Activated CD8-positive, alpha-beta T cell treated with anti-CD3 and anti-CD28 coated beads for 36 hours (primary cell): ENCODE measurements at regions not wholly inside any gene's neighbourhood (a gene's known extent, or its start where the extent isn't known, plus 50 kb on each side); places are given as distances from the start of the nearest gene placed in this dataset.

ENCODE experiments used
- ATAC-seq: fragments of 200-7000 bp; cut with Tn5 transposase; one replicate; pipeline ENCODE4 v1.10.0; 2021; ENCODE audit warnings: mild to moderate bottlenecking, moderate library complexity
- CTCF ChIA-PET: fragments of 350-600 bp; sonication (Branson Sonifier 250); formaldehyde crosslinking; loops from one replicate; lab custom pipeline; 2021; ENCODE audit warnings: antibody characterized with exemption; lab: Charles Lee
- POLR2A ChIA-PET: fragments of 350-600 bp; sonication (Branson Sonifier 250); formaldehyde crosslinking; loops from one replicate; lab custom pipeline; 2021; ENCODE audit warnings: antibody characterized with exemption; lab: Charles Lee
- DNase-seq: peaks from one replicate; pipeline ENCODE4 v3.0.0-alpha.2; 2020
- H3K27ac Mint-ChIP-seq: one replicate; pipeline ENCODE4 v1.8.0; 2021; ENCODE audit warnings: mild to moderate bottlenecking, mixed read lengths
- H3K27me3 Mint-ChIP-seq: one replicate; pipeline ENCODE4 v1.8.0; 2021; ENCODE audit warnings: mixed read lengths
- H3K36me3 Mint-ChIP-seq: one replicate; pipeline ENCODE4 v1.8.0; 2021; ENCODE audit warnings: low read depth, mixed read lengths
- H3K4me1 Mint-ChIP-seq: one replicate; pipeline ENCODE4 v1.8.0; 2021; ENCODE audit warnings: low read depth, mixed read lengths
- H3K4me3 Mint-ChIP-seq: one replicate; pipeline ENCODE4 v1.8.0; 2021; ENCODE audit warnings: mild to moderate bottlenecking, moderate library complexity, mixed read lengths
- H3K9me3 Mint-ChIP-seq: one replicate; pipeline ENCODE4 v1.8.0; 2021; ENCODE audit warnings: mixed read lengths
- CTCF ChIP-seq: fragments of 200-600 bp; IDR thresholded peaks from one replicate; pipeline ENCODE4 v1.8.0; 2022; ENCODE audit warnings: antibody characterized with exemption, mild to moderate bottlenecking
- intact Hi-C: fragments of 100-400 bp; cut with micrococcal nuclease; formaldehyde crosslinking; loops from one replicate; pipeline ENCODE4 v1.10.0; 2022

- ATAC-seq: no peak
- Mint-ChIP-seq H3K36me3 (no peaks in the 10 kb centered on the region), H3K27me3 (no peaks in the 10 kb centered on the region), H3K4me3 (no peak overlapping the region), H3K4me1 (peaks cover 7% of the 10 kb centered on the region), H3K27ac (no peak overlapping the region), H3K9me3 (no peaks in the 10 kb centered on the region)
- intact Hi-C loops: no loop called here
- no peak for DNase-seq
- no peak for TF ChIP-seq CTCF
- POLR2A ChIA-PET: no interaction called here
- CTCF ChIA-PET: no interaction called here
These were observed 69.6 kb upstream of the MACF1 start for GRCh38 chr1:39134768-39135333.

- ChIA-PET CTCF (interaction anchor here (1.0 kb wide), 1 partner anchor 54 kb away, joined by 3 read pairs; no protein-coding TSS in a partner anchor), POLR2A (no interaction called here)
- no peak for TF ChIP-seq CTCF
- H3K36me3 Mint-ChIP-seq: no peaks in the 10 kb centered on the region
- peaks cover 5% of the 10 kb centered on the region for H3K4me1 Mint-ChIP-seq
- no peak overlapping the region for H3K4me3 Mint-ChIP-seq
- H3K27ac Mint-ChIP-seq: no peak overlapping the region
- H3K9me3 Mint-ChIP-seq: no peaks in the 10 kb centered on the region
- no peaks in the 10 kb centered on the region for H3K27me3 Mint-ChIP-seq
- DNase-seq (no peak), ATAC-seq (no peak)
- intact Hi-C loops: no loop called here
These were observed 67.9 kb upstream of the MACF1 start for GRCh38 chr1:39136638-39137037.

GRCh38 chr1:39139723-39140360 is 64.7 kb upstream of the MACF1 start:
- no peak overlapping the region for H3K27ac Mint-ChIP-seq
- H3K4me1 Mint-ChIP-seq: peaks cover 6% of the 10 kb centered on the region
- TF ChIP-seq CTCF: no peak
- ATAC-seq (no peak), DNase-seq (no peak)
- no peaks in the 10 kb centered on the region for H3K9me3 Mint-ChIP-seq
- H3K4me3 Mint-ChIP-seq: no peak overlapping the region
- intact Hi-C loops: no loop called here
- ChIA-PET POLR2A (interaction anchor here (0.7 kb wide), 1 partner anchor 914 kb away, joined by 3 read pairs; no protein-coding TSS in a partner anchor), CTCF (interaction anchor here (0.9 to 1.6 kb wide), 4 partner anchors 30 to 91 kb away, joined by 3 to 4 read pairs (median 4); no protein-coding TSS in a partner anchor)
- H3K27me3 Mint-ChIP-seq: no peaks in the 10 kb centered on the region
- no peaks in the 10 kb centered on the region for H3K36me3 Mint-ChIP-seq

- Mint-ChIP-seq H3K9me3 (no peaks in the 10 kb centered on the region), H3K4me1 (peaks cover 6% of the 10 kb centered on the region), H3K4me3 (no peak overlapping the region), H3K27me3 (no peaks in the 10 kb centered on the region), H3K27ac (no peak overlapping the region), H3K36me3 (no peaks in the 10 kb centered on the region)
- intact Hi-C loops: no loop called here
- no peak for ATAC-seq
- TF ChIP-seq CTCF: no peak
- ChIA-PET POLR2A (interaction anchor here (0.6 to 1.2 kb wide), 2 partner anchors 9 to 15 kb away, joined by 3 to 4 read pairs; no protein-coding TSS in a partner anchor), CTCF (interaction anchor here (1.3 to 1.8 kb wide), 3 partner anchors 13 to 43 kb away, joined by 4 to 6 read pairs (median 5); no protein-coding TSS in a partner anchor)
- no peak for DNase-seq
These were observed 62.6 kb upstream of the MACF1 start for GRCh38 chr1:39141925-39142324.
